CD14-positive monocyte (primary cell): ENCODE measurements at regions not wholly inside any gene's neighbourhood (a gene's known extent, or its start where the extent isn't known, plus 50 kb on each side); places are given as distances from the start of the nearest gene placed in this dataset.

ENCODE experiments used
- DNase-seq, 3 donors: peaks; one replicate each; pipeline ENCODE4 v3.0.0-alpha.2; 2011 to 2022
- H2AFZ ChIP-seq: 2 replicates; pipeline ENCODE4 v1.6.0; 2012; ENCODE audit warnings: mild to moderate bottlenecking, low read depth, low read length, inconsistent platforms; ENCODE audit not compliant: insufficient read depth, poor library complexity, severe bottlenecking
- H3K27ac ChIP-seq, 2 donors: 1 replicate in 1 of 2; 2 replicates in 1 of 2; pipeline ENCODE4 v1.5.1; 2012 to 2013; ENCODE audit warnings: low read length in 2 of 2, control low read depth in 1 of 2, inconsistent platforms in 1 of 2, low read depth in 1 of 2, mild to moderate bottlenecking in 1 of 2
- H3K27me3 ChIP-seq, 2 donors: one replicate each; pipeline versions ENCODE4 v1.6.0 to v1.6.1; 2011 to 2013; ENCODE audit warnings: low read length in 2 of 2; ENCODE audit not compliant: control insufficient read depth in 2 of 2, insufficient read depth in 2 of 2
- H3K36me3 ChIP-seq, 2 donors: replicated peaks in 1 of 2; 1 replicate in 1 of 2; 2 replicates in 1 of 2; pipeline versions ENCODE4 v1.5.1 to v1.6.1; 2012 to 2013; ENCODE audit warnings: low read length in 2 of 2, control low read depth in 1 of 2, inconsistent platforms in 1 of 2, mild to moderate bottlenecking in 1 of 2; ENCODE audit not compliant: insufficient read depth in 2 of 2, control insufficient read depth in 1 of 2
- H3K4me1 ChIP-seq, 2 donors: 1 replicate in 1 of 2; 2 replicates in 1 of 2; pipeline versions ENCODE4 v1.5.1 to v1.6.1; 2012 to 2013; ENCODE audit warnings: low read length in 2 of 2, control low read depth in 1 of 2, inconsistent platforms in 1 of 2, mild to moderate bottlenecking in 1 of 2, moderate library complexity in 1 of 2; ENCODE audit not compliant: insufficient read depth in 2 of 2, control insufficient read depth in 1 of 2
- H3K4me2 ChIP-seq: replicated peaks from 2 replicates; pipeline ENCODE3; 2012; ENCODE audit warnings: low read length, moderate library complexity, mild to moderate bottlenecking; ENCODE audit not compliant: poor library complexity, severe bottlenecking; ENCODE audit errors: extremely low read depth
- H3K4me3 ChIP-seq, 3 experiments: fragments of 200-600 bp in 1 of 3; sonication (generic) in 1 of 3; replicated peaks in 1 of 3; 1 replicate in 2 of 3; 2 replicates in 1 of 3; pipeline ENCODE4 v1.5.1; 2011 to 2013; ENCODE audit warnings: low read length in 3 of 3, mild to moderate bottlenecking in 3 of 3, control low read depth in 2 of 3, low read depth in 2 of 3, inconsistent platforms in 1 of 3, moderate library complexity in 1 of 3
- H3K79me2 ChIP-seq: 2 replicates; pipeline ENCODE4 v1.6.0; 2012; ENCODE audit warnings: mild to moderate bottlenecking, control low read depth, inconsistent platforms, low read length, moderate library complexity; ENCODE audit not compliant: insufficient read depth
- H3K9ac ChIP-seq: 2 replicates; pipeline ENCODE4 v1.6.0; 2017; ENCODE audit warnings: low read length, mild to moderate bottlenecking; ENCODE audit not compliant: insufficient read depth, poor library complexity, severe bottlenecking
- H3K9me3 ChIP-seq, 2 donors: replicated peaks in 1 of 2; 1 replicate in 1 of 2; 2 replicates in 1 of 2; pipeline versions ENCODE4 v1.5.1 to v1.6.1; 2012 to 2013; ENCODE audit warnings: low read length in 2 of 2, control low read depth in 1 of 2; ENCODE audit not compliant: control insufficient read depth in 1 of 2, insufficient read depth in 1 of 2
- H4K20me1 ChIP-seq: 2 replicates; pipeline ENCODE4 v1.6.0; 2012; ENCODE audit warnings: mild to moderate bottlenecking, low read length, control low read depth, moderate library complexity; ENCODE audit not compliant: insufficient read depth
- H3K27ac Mint-ChIP-seq, 7 donors: one replicate each; pipeline ENCODE4 v1.8.0; 2020; ENCODE audit warnings: mild to moderate bottlenecking in 7 of 7, mixed read lengths in 7 of 7, moderate library complexity in 6 of 7, inconsistent platforms in 2 of 7
- H3K27me3 Mint-ChIP-seq, 3 donors: one replicate each; pipeline ENCODE4 v1.8.0; 2021 to 2022; ENCODE audit warnings: low read depth in 3 of 3, mild to moderate bottlenecking in 3 of 3, mixed read lengths in 3 of 3, moderate library complexity in 3 of 3, inconsistent platforms in 1 of 3
- H3K36me3 Mint-ChIP-seq, 2 donors: one replicate each; pipeline ENCODE4 v1.8.0; 2020; ENCODE audit warnings: mixed read lengths in 2 of 2, inconsistent platforms in 1 of 2, mild to moderate bottlenecking in 1 of 2
- H3K4me1 Mint-ChIP-seq: one replicate; pipeline ENCODE4 v1.8.0; 2020; ENCODE audit warnings: mild to moderate bottlenecking, mixed read lengths
- H3K4me3 Mint-ChIP-seq, 2 donors: one replicate each; pipeline ENCODE4 v1.8.0; 2020; ENCODE audit warnings: mild to moderate bottlenecking in 2 of 2, mixed read lengths in 2 of 2, moderate library complexity in 1 of 2
- H3K9me3 Mint-ChIP-seq, 7 donors: one replicate each; pipeline ENCODE4 v1.8.0; 2020 to 2022; ENCODE audit warnings: mixed read lengths in 7 of 7, mild to moderate bottlenecking in 6 of 7, moderate library complexity in 6 of 7, inconsistent platforms in 2 of 7
- WGBS: methylation state at CpG from one replicate; pipeline ENCODE4 v1.1.5; 2013; ENCODE audit warnings: missing lambda C conversion rate; ENCODE audit not compliant: insufficient coverage; 5-methylcytosine and 5-hydroxymethylcytosine counted together
- intact Hi-C, 2 donors: fragments of 100-400 bp; cut with micrococcal nuclease; formaldehyde crosslinking; loops; one replicate each; pipeline versions ENCODE4 v1.15.0 to v1.15.1; 2023
- TF ChIP-seq, protein P1 (sequence below): fragments of 200-600 bp; IDR thresholded peaks from one replicate; pipeline ENCODE4 v1.8.0; 2022; ENCODE audit warnings: antibody characterized with exemption, mild to moderate bottlenecking

DNA sequence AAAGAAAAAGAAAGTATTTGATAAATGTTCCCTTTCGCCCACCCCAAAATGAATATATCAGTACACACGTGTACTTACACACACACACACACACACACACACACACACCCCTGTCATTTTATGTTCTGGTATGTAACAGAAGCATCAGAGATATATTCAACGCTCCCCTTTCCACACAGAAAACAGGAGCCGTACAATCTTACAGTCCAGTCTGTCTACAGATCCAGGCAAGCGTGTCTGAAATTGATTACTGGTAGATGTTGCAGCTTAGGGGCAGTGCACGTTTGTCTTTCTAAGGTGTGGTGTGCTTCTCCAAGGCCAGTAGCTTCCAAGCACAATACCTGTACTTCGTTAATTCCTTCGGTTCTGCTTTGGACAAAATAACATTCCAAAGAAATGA, 143.7 kb upstream of the RNF32 start:
- Mint-ChIP-seq H3K4me3 (no peak overlapping the region), H3K36me3 (no peaks in the 10 kb centered on the region), H3K27ac (no peak overlapping the region), H3K4me1 (no peaks in the 10 kb centered on the region), H3K9me3 (peaks cover 0 to 2% (median 0%) of the 10 kb centered on the region in 7 donors), H3K27me3 (peaks cover 6 to 7% (median 6%) of the 10 kb centered on the region in 3 donors)
- intact Hi-C loops = no loop called here
- no peaks in the 10 kb centered on the region for H4K20me1 ChIP-seq
- H3K4me3 ChIP-seq = no peak overlapping the region
- no peak for DNase-seq
- no peaks in the 10 kb centered on the region for H3K4me1 ChIP-seq
- no peaks in the 10 kb centered on the region for H3K9me3 ChIP-seq
- no peak overlapping the region for H3K9ac ChIP-seq
- H3K27me3 ChIP-seq = no peaks in the 10 kb centered on the region
- no peaks in the 10 kb centered on the region for H3K79me2 ChIP-seq
- H3K36me3 ChIP-seq = no peaks in the 10 kb centered on the region
- H3K4me2 ChIP-seq = no peak overlapping the region
- H2AFZ ChIP-seq = no peak overlapping the region
- 100% methylated on average over 4 of the region's 8 CpGs for WGBS
- TF ChIP-seq, protein P1, sequence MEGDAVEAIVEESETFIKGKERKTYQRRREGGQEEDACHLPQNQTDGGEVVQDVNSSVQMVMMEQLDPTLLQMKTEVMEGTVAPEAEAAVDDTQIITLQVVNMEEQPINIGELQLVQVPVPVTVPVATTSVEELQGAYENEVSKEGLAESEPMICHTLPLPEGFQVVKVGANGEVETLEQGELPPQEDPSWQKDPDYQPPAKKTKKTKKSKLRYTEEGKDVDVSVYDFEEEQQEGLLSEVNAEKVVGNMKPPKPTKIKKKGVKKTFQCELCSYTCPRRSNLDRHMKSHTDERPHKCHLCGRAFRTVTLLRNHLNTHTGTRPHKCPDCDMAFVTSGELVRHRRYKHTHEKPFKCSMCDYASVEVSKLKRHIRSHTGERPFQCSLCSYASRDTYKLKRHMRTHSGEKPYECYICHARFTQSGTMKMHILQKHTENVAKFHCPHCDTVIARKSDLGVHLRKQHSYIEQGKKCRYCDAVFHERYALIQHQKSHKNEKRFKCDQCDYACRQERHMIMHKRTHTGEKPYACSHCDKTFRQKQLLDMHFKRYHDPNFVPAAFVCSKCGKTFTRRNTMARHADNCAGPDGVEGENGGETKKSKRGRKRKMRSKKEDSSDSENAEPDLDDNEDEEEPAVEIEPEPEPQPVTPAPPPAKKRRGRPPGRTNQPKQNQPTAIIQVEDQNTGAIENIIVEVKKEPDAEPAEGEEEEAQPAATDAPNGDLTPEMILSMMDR = no peak
- no peak overlapping the region for H3K27ac ChIP-seq

DNA sequence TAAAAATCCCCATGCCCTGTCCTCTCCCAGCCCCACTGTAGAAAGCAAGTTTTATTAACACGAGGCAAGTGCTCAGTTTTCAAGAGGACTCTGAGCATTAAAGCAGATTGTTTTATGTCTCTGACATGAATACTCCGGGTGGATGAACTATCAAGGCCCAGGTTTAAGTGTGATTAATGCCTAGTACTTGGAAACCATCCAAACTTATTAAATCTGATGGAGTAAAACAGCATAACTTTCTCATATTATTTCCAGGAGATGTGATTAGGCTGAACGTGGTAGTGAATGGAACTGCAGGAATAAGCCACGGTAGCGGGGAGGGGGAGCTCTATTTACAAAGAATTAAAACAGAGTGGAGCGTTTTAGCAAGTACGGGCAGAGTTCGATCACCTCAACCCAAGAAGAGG, 144.2 kb upstream of the RNF32 start:
- no peak overlapping the region for H3K4me3 ChIP-seq
- H3K36me3 ChIP-seq = no peaks in the 10 kb centered on the region
- H4K20me1 ChIP-seq = no peaks in the 10 kb centered on the region
- no CpG with 5 or more reads among the region's 8 CpGs for WGBS
- Mint-ChIP-seq H3K4me1 (no peaks in the 10 kb centered on the region), H3K27me3 (peaks cover 6 to 9% (median 7%) of the 10 kb centered on the region in 3 donors), H3K4me3 (no peak overlapping the region), H3K27ac (no peak overlapping the region), H3K36me3 (no peaks in the 10 kb centered on the region), H3K9me3 (peaks cover 0 to 2% (median 0%) of the 10 kb centered on the region in 7 donors)
- TF ChIP-seq, protein P1 = no peak
- no peak overlapping the region for H2AFZ ChIP-seq
- no peak overlapping the region for H3K9ac ChIP-seq
- no peak overlapping the region for H3K4me2 ChIP-seq
- H3K9me3 ChIP-seq = no peaks in the 10 kb centered on the region
- DNase-seq = no peak
- intact Hi-C loops = no loop called here
- H3K79me2 ChIP-seq = no peaks in the 10 kb centered on the region
- no peak overlapping the region for H3K27ac ChIP-seq
- H3K27me3 ChIP-seq = no peaks in the 10 kb centered on the region
- no peaks in the 10 kb centered on the region for H3K4me1 ChIP-seq
